SH-SY5Y (cell line): ENCODE measurements at regions not wholly inside any gene's neighbourhood (a gene's known extent, or its start where the extent isn't known, plus 50 kb on each side); places are given as distances from the start of the nearest gene placed in this dataset.

ENCODE experiments used
- GATA2 ChIP-seq: IDR thresholded peaks from 2 replicates; pipeline ENCODE4 v1.6.1; 2011; ENCODE audit warnings: mild to moderate bottlenecking, low read depth, low read length
- GATA3 ChIP-seq: IDR thresholded peaks from 2 replicates; pipeline ENCODE4 v1.6.1; 2011; ENCODE audit warnings: low read depth, mild to moderate bottlenecking, low read length, moderate library complexity

DNA sequence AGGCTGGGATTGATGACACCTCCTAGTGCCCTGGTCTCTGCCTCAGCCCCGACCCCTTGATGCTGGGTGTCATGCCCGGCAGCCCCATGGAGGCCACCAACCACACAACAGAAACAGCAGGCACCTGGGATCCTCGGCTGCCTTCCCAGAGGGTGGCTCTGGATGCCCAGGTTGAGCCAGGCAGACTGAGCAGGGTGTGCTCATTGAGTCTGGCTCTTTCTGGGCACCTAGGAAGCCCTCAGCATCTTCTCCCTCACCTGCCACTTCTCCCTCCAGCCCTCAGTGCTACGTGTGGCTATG, 484.5 kb upstream of the MGMT start:
- TF ChIP-seq GATA2 = no peak
- no peak for TF ChIP-seq GATA3
